K562 (cell line): ENCODE measurements at regions not wholly inside any gene's neighbourhood (a gene's known extent, or its start where the extent isn't known, plus 50 kb on each side); places are given as distances from the start of the nearest gene placed in this dataset.

Experiments used
- ATAC-seq: fragments of 200-7000 bp; cut with Tn5 transposase; 3 replicates; pipeline ENCODE4 v1.9.1; 2020; ENCODE audit warnings: moderate library complexity
- BruUV-seq: library from RNA; stranded (reverse); fragments of 400-500 nt; replicated peaks from 2 replicates; lab custom pipeline; 2021; lab: Mats Ljungman, UMichigan
- CTCF ChIA-PET: fragments of 300-600 bp; formaldehyde crosslinking; extraction: SDS; loops from one replicate; lab custom pipeline; 2021; ENCODE audit warnings: low intra/inter-chr PET ratio; lab: Yijun Ruan, JAX
- POLR2A ChIA-PET: fragments of 300-600, 350-650 bp; sonication (Branson Sonifier 250); formaldehyde crosslinking; extraction: SDS; loops from one replicate; lab custom pipeline; 2021; ENCODE audit warnings: antibody characterized with exemption, inconsistent platforms; lab: Yijun Ruan, JAX
- DNase-seq, 4 experiments: peaks; one replicate each; pipeline versions ENCODE4 v3.0.0 to v3.0.0-alpha.2; 2011 to 2018; ENCODE audit warnings: low spot score in 3 of 4, mixed read lengths in 3 of 4; ENCODE audit errors: extremely low read depth in 1 of 4
- FAIRE-seq: peaks from 2 replicates; lab custom pipeline; 2011; peaks lifted over from hg19 to GRCh38; lab: Jason Lieb, UNC
- H2AFZ ChIP-seq: 2 replicates; pipeline ENCODE4 v1.6.0; 2011; ENCODE audit warnings: low read depth, low read length, control low read depth, inconsistent platforms
- H3K27ac ChIP-seq: fragments of 200-600 bp; 3 replicates; pipeline ENCODE4 v1.8.0; 2011; ENCODE audit warnings: low read depth, mild to moderate bottlenecking, control low read depth, inconsistent platforms, low read length, moderate library complexity, mixed read lengths; ENCODE audit errors: extremely low read depth
- H3K27me3 ChIP-seq, 2 experiments: fragments of 300-600 bp in 1 of 2; 2 replicates in 1 of 2; 3 replicates in 1 of 2; pipeline versions ENCODE4 v1.6.0 to v1.8.0; 2011; ENCODE audit warnings: inconsistent platforms in 2 of 2, low read length in 2 of 2, mild to moderate bottlenecking in 1 of 2, mixed read lengths in 1 of 2, moderate library complexity in 1 of 2; ENCODE audit not compliant: control insufficient read depth in 2 of 2, insufficient read depth in 2 of 2
- H3K36me3 ChIP-seq: fragments of 300-600 bp; 3 replicates; pipeline ENCODE4 v1.8.0; 2011; ENCODE audit warnings: mild to moderate bottlenecking, low read length, inconsistent platforms; ENCODE audit not compliant: control insufficient read depth, insufficient read depth
- H3K4me1 ChIP-seq, 2 experiments: fragments of 200-600 bp in 1 of 2; replicated peaks in 1 of 2; 2 replicates in 1 of 2; 3 replicates in 1 of 2; pipeline versions ENCODE4 v1.5.1 to v1.8.0; 2011; ENCODE audit warnings: inconsistent platforms in 2 of 2, low read length in 2 of 2, mild to moderate bottlenecking in 1 of 2, mixed read lengths in 1 of 2, moderate library complexity in 1 of 2; ENCODE audit not compliant: control insufficient read depth in 2 of 2, insufficient read depth in 2 of 2
- H3K4me2 ChIP-seq: 2 replicates; pipeline ENCODE4 v1.6.1; 2011; ENCODE audit warnings: low read length, control low read depth, inconsistent platforms, mixed read lengths; ENCODE audit not compliant: insufficient read depth
- H3K4me3 ChIP-seq: fragments of 200-600 bp; sonication (generic), shearing (Covaris generic); 2 replicates; pipeline ENCODE4 v1.5.1; 2016; ENCODE audit warnings: control low read depth, inconsistent platforms
- H3K79me2 ChIP-seq: fragments of 200-600 bp; 3 replicates; pipeline ENCODE4 v1.8.0; 2011; ENCODE audit warnings: low read length, inconsistent platforms; ENCODE audit not compliant: control insufficient read depth, insufficient read depth
- H3K9ac ChIP-seq, 2 experiments: 2 replicates each; pipeline versions ENCODE4 v1.6.0 to v1.6.1; 2011; ENCODE audit warnings: low read depth in 2 of 2, low read length in 2 of 2, control low read depth in 1 of 2, inconsistent platforms in 1 of 2, mild to moderate bottlenecking in 1 of 2, mixed read lengths in 1 of 2; ENCODE audit not compliant: insufficient read depth in 1 of 2
- H3K9me1 ChIP-seq: one replicate; pipeline ENCODE4 v1.6.0; 2011; ENCODE audit warnings: inconsistent platforms, mild to moderate bottlenecking, low read length, moderate library complexity; ENCODE audit not compliant: control insufficient read depth, insufficient read depth
- H3K9me3 ChIP-seq: replicated peaks from 2 replicates; pipeline ENCODE4 v1.5.1; 2011; ENCODE audit warnings: low read depth, low read length, inconsistent platforms; ENCODE audit not compliant: control insufficient read depth, insufficient read depth
- H4K20me1 ChIP-seq: replicated peaks from 2 replicates; pipeline ENCODE4 v1.6.1; 2011; ENCODE audit warnings: low read length, inconsistent platforms, mixed read lengths; ENCODE audit not compliant: control insufficient read depth, insufficient read depth
- CBFA2T3 ChIP-seq: fragments of 450-650 bp; IDR thresholded peaks from 2 replicates; pipeline ENCODE4 v1.6.1; 2017
- ESRRB ChIP-seq: fragments of 250-450 bp; sonication (Bioruptor Pico); IDR thresholded peaks from 2 replicates; pipeline ENCODE4 v1.5.0; 2020; ENCODE audit warnings: mild to moderate bottlenecking, moderate library complexity, borderline replicate concordance
- ILF3 ChIP-seq: fragments of 450-650 bp; IDR thresholded peaks from 2 replicates; pipeline ENCODE4 v1.6.1; 2018; ENCODE audit warnings: antibody characterized with exemption, mild to moderate bottlenecking, moderate library complexity, borderline replicate concordance
- MGA ChIP-seq: fragments of 450-650 bp; IDR thresholded peaks from 2 replicates; pipeline ENCODE4 v1.6.1; 2016; ENCODE audit warnings: mild to moderate bottlenecking, moderate library complexity
- PRMT5 ChIP-seq: sonication (generic); formaldehyde crosslinking; IDR thresholded peaks from 2 replicates; pipeline ENCODE4 v1.5.0; 2020; ENCODE audit warnings: missing genetic modification reagents
- STAT5B ChIP-seq: fragments of 250-450 bp; sonication (Bioruptor Pico); IDR thresholded peaks from 2 replicates; pipeline ENCODE4 v1.8.0; 2021; ENCODE audit warnings: mild to moderate bottlenecking, inconsistent platforms
- ZNF764 ChIP-seq: fragments of 250-450 bp; sonication (Bioruptor Pico); IDR thresholded peaks from 2 replicates; pipeline ENCODE4 v1.4.0; 2020; ENCODE audit warnings: low read depth, mild to moderate bottlenecking, moderate library complexity
- whole genome bisulfite sequencing: fragments of 100-300 bp; shearing (Covaris generic); methylation state at CpG from one replicate; pipeline ENCODE4 v1.1.6; 2016; ENCODE audit warnings: low coverage, mixed read lengths; ENCODE audit not compliant: insufficient coverage; ENCODE audit errors: missing lambda C conversion rate; 5-methylcytosine and 5-hydroxymethylcytosine counted together
- in situ Hi-C: fragments of 300-500 bp; cut with MboI; formaldehyde crosslinking; loops from 4 replicates; pipeline ENCODE4 v1.15.0; 2018; ENCODE audit warnings: inconsistent platforms, mixed read lengths
- intact Hi-C: fragments of 100-400 bp; cut with micrococcal nuclease; formaldehyde crosslinking; loops from 2 replicates; pipeline ENCODE4 v1.14.2; 2022
- TF ChIP-seq, protein P1 (sequence below): fragments of 450-650 bp; IDR thresholded peaks from 2 replicates; pipeline ENCODE4 v1.6.1; 2018; ENCODE audit not compliant: partially characterized antibody

DNA sequence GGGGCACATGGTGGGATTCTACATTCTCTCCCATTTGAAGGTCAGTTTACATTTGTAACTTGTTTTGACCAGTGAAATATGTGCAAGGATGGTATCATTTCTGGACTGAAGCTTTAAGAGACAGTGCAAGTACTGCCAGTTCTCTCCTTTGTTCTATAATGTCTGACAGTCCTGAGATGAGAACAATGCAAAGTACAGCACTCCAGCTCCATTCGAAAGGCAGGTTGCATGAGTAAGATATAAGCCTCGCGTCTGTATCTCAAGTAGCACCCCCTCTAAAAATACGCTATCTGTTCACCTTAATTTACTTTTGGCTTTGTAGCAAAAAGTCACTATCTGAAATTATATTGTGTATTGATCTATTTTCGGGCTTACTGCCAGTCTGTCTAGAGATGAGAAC, 1122.2 kb upstream of the TMEM132C start:
- Histone ChIP-seq H3K27me3 (no peaks in the 10 kb centered on the region), H2AFZ (0 out of 2 replicates have a peak overlapping the region, but pooled peaks have one; percentile 11), H4K20me1 (no peaks in the 10 kb centered on the region), H3K79me2 (peaks cover 62% of the 10 kb centered on the region), H3K9me1 (no peaks in the 10 kb centered on the region), H3K4me3 (no peak overlapping the region), H3K9ac (peak overlapping the region in 1 of 2 experiments; percentile 16; a peak in 1 of 4 replicates), H3K4me2 (peak overlapping the region; percentile 90), H3K4me1 (peaks cover 10 to 15% of the 10 kb centered on the region in 2 experiments; a peak in 4 of 5 replicates), H3K36me3 (peaks cover 46% of the 10 kb centered on the region), H3K9me3 (0 out of 2 replicates have a peak, but pooled peaks cover 4% of the 10 kb centered on the region), H3K27ac (peak overlapping the region; percentile 0; the same call in 1 of the 3 replicates)
- BruUV-seq: no TSS peak
- DNase-seq (no peak), FAIRE-seq (peak; percentile 49), ATAC-seq (no peak)
- intact Hi-C loops (loop anchor here (5.0 kb wide), 1 partner anchor 148 kb away; no protein-coding TSS in a partner anchor), in situ Hi-C loops (no loop called here)
- ChIA-PET POLR2A (interaction anchor here (1.4 kb wide), 1 partner anchor 8 kb away, joined by 3 read pairs; no protein-coding TSS in a partner anchor), CTCF (no interaction called here)
- 39% methylated on average over 5 of the region's 5 CpGs for WGBS
- TF ChIP-seq CBFA2T3: peak; percentile 30; the same call in 1 of the 2 replicates
- no peak for TF ChIP-seq PRMT5 (CRISPR knock-in tag)
- TF ChIP-seq STAT5B (CRISPR knock-in tag): no peak
- no peak for TF ChIP-seq ZNF764 (CRISPR knock-in tag)
- peak; percentile 32 for TF ChIP-seq MGA
- no peak for TF ChIP-seq ILF3
- no peak for TF ChIP-seq ESRRB
- TF ChIP-seq, protein P1, sequence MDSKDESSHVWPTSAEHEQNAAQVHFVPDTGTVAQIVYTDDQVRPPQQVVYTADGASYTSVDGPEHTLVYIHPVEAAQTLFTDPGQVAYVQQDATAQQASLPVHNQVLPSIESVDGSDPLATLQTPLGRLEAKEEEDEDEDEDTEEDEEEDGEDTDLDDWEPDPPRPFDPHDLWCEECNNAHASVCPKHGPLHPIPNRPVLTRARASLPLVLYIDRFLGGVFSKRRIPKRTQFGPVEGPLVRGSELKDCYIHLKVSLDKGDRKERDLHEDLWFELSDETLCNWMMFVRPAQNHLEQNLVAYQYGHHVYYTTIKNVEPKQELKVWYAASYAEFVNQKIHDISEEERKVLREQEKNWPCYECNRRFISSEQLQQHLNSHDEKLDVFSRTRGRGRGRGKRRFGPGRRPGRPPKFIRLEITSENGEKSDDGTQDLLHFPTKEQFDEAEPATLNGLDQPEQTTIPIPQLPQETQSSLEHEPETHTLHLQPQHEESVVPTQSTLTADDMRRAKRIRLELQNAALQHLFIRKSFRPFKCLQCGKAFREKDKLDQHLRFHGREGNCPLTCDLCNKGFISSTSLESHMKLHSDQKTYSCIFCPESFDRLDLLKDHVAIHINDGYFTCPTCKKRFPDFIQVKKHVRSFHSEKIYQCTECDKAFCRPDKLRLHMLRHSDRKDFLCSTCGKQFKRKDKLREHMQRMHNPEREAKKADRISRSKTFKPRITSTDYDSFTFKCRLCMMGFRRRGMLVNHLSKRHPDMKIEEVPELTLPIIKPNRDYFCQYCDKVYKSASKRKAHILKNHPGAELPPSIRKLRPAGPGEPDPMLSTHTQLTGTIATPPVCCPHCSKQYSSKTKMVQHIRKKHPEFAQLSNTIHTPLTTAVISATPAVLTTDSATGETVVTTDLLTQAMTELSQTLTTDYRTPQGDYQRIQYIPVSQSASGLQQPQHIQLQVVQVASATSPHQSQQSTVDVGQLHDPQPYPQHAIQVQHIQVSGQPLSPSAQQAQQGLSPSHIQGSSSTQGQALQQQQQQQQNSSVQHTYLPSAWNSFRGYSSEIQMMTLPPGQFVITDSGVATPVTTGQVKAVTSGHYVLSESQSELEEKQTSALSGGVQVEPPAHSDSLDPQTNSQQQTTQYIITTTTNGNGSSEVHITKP: no peak
